ENCODE measurements at regions not wholly inside any gene's neighbourhood (a gene's known extent, or its start where the extent isn't known, plus 50 kb on each side); places are given as distances from the start of the nearest gene placed in this dataset.

- TF ChIP-seq CTCF (IDR thresholded peaks at IDR 0.05) (no peak), POLR2A (IDR thresholded peaks at IDR 0.05) (no peak)
Observed at GRCh38 chr19:30222992-30223865, 149.0 kb upstream of the ZNF536 start.

Measured in body of pancreas (tissue), 4 donors.